ENCODE measurements at regions not wholly inside any gene's neighbourhood (a gene's known extent, or its start where the extent isn't known, plus 50 kb on each side); places are given as distances from the start of the nearest gene placed in this dataset.
A peak's percentile ranks its signal among the peaks of the same experiment; 100 is the strongest.

GRCh38 chr3:38990621-38991020 lies 61.1 kb downstream of the SCN11A start:
- Histone ChIP-seq H3K14ac (replicated peaks; ENCODE audit: low read depth, low read length) (peak overlapping the region; percentile 86), H3K56ac (ENCODE audit: extremely low read depth, insufficient read depth, low read length) (no peak overlapping the region; the same call in 1 of the 2 replicates), H2AFZ (replicated peaks; ENCODE audit: low read length, poor library complexity) (peak overlapping the region; percentile 40), H3K27me3 (ENCODE audit: control insufficient read depth, insufficient read depth, low read length) (no peaks in the 10 kb centered on the region), H2BK20ac (ENCODE audit: low read depth, low read length) (peak overlapping the region; percentile 91), H2AK9ac (replicated peaks; ENCODE audit: low read depth, low read length, poor library complexity) (peak overlapping the region; percentile 69), H2BK15ac (ENCODE audit: low read depth, low read length) (peak overlapping the region; percentile 93; the same call in 1 of the 3 replicates), H4K20me1 (ENCODE audit: insufficient read depth, low read length) (no peaks in the 10 kb centered on the region), H4K5ac (ENCODE audit: low read depth, low read length) (peak overlapping the region; percentile 12; the same call in 1 of the 2 replicates), H3K4me2 (ENCODE audit: low read depth, low read length) (no peak overlapping the region), H3K9ac (ENCODE audit: low read depth, low read length) (no peak overlapping the region), H3K79me1 (ENCODE audit: low read depth in 1 of 2, low read length in 2 of 2) (peaks cover 0 to 18% of the 10 kb centered on the region in 2 experiments; a peak in 3 of 4 replicates), H2AK5ac (ENCODE audit: low read depth, low read length) (peak overlapping the region; percentile 94; the same call in 1 of the 2 replicates), H3K4ac (ENCODE audit: low read depth, low read length) (peak overlapping the region; percentile 77), H3K27ac (ENCODE audit: insufficient read depth, low read length) (no peak overlapping the region), H3K23ac (ENCODE audit: low read depth, low read length) (peak overlapping the region; percentile 29; the same call in 1 of the 2 replicates), H3K4me3 (ENCODE audit: insufficient read depth, low read depth, low read length) (no peak overlapping the region), H3K4me1 (ENCODE audit: control insufficient read depth, insufficient read depth, low read length) (peaks cover 36% of the 10 kb centered on the region), H3K9me3 (ENCODE audit: control insufficient read depth, insufficient read depth, low read length) (no peaks in the 10 kb centered on the region), H3K36me3 (ENCODE audit: control insufficient read depth, insufficient read depth, low read length) (no peaks in the 10 kb centered on the region), H2BK5ac (ENCODE audit: low read depth, low read length, poor library complexity, severe bottlenecking) (no peak overlapping the region), H4K8ac (ENCODE audit: low read depth in 2 of 2, low read length in 2 of 2) (peak overlapping the region in 1 of 2 experiments; percentile 71; a peak in 3 of 4 replicates), H3K9me1 (ENCODE audit: insufficient read depth, low read length) (peaks cover 38% of the 10 kb centered on the region), H2BK120ac (ENCODE audit: low read depth, low read length) (peak overlapping the region; percentile 91), H4K91ac (ENCODE audit: insufficient read depth, low read depth, low read length) (peak overlapping the region; percentile 72), H3K18ac (ENCODE audit: low read depth, low read length) (peak overlapping the region; percentile 27; the same call in 1 of the 2 replicates)
- WGBS, 2 experiments (ENCODE audit: extremely low coverage in 2 of 2, insufficient read length in 1 of 2), result no CpG with 5 or more reads among the region's 3 CpGs
- ChIA-PET POLR2A (ENCODE audit: unreplicated experiment) (no interaction called here), CTCF (no interaction called here)
- DNase-seq (peak; percentile 30), ATAC-seq (ENCODE audit: low read depth) (no peak)
- in situ Hi-C loops (cut with MboI; ENCODE audit: low sequenced_read_pairs) (loop anchor here (10.0 kb wide), 1 partner anchor 466 kb away; no protein-coding TSS in a partner anchor), dilution Hi-C loops (cut with HindIII; ENCODE audit: low sequenced_read_pairs, unreplicated experiment) (no loop called here), intact Hi-C loops (cut with micrococcal nuclease) (no loop called here)
- TF ChIP-seq FOS (IDR thresholded peaks at IDR 0.05; ENCODE audit: low read depth, low read length), result no peak
- TF ChIP-seq MAFK (IDR thresholded peaks at IDR 0.05; ENCODE audit: low read depth, low read length), result no peak
- TF ChIP-seq CEBPB (IDR thresholded peaks at IDR 0.05; ENCODE audit: low read depth, low read length), result no peak
- no peak for TF ChIP-seq CHD1 (IDR thresholded peaks at IDR 0.05; ENCODE audit: low read depth, low read length)
- TF ChIP-seq MXI1 (IDR thresholded peaks at IDR 0.05; ENCODE audit: borderline replicate concordance, low read depth, low read length), result no peak
- no peak for TF ChIP-seq SMC3 (IDR thresholded peaks at IDR 0.05; ENCODE audit: low read depth, low read length)
- TF ChIP-seq RFX5 (IDR thresholded peaks at IDR 0.05; ENCODE audit: low read depth, low read length), result no peak
- TF ChIP-seq MAZ (IDR thresholded peaks at IDR 0.05; ENCODE audit: borderline replicate concordance, low read depth, low read length), result no peak
- TF ChIP-seq POLR2A (IDR thresholded peaks at IDR 0.05; ENCODE audit: low read depth, low read length), result no peak
- BruUV-seq (replicated peaks), result no TSS peak

Data from IMR-90 (cell line).